DMS153 (cell line): ENCODE measurements at regions not wholly inside any gene's neighbourhood (a gene's known extent, or its start where the extent isn't known, plus 50 kb on each side); places are given as distances from the start of the nearest gene placed in this dataset.

Experiments
- DNase-seq: peaks from one replicate; lab custom pipeline; 2025; lab: John Stamatoyannopoulos, UW

- peak; percentile 18 for DNase-seq
Observed at GRCh38 chr5:23084815-23085214, 231.7 kb upstream of the CDH12 start.

- no peak for DNase-seq
Observed at GRCh38 chr5:23072179-23072578, 219.0 kb upstream of the CDH12 start.

GRCh38 chr5:23071682-23072081 is 218.5 kb upstream of the CDH12 start:
- no peak for DNase-seq

- DNase-seq = no peak
Observed at GRCh38 chr5:23064710-23065109, 211.6 kb upstream of the CDH12 start.

- DNase-seq = no peak
Observed at GRCh38 chr5:23053846-23054245, 200.7 kb upstream of the CDH12 start.

DNA sequence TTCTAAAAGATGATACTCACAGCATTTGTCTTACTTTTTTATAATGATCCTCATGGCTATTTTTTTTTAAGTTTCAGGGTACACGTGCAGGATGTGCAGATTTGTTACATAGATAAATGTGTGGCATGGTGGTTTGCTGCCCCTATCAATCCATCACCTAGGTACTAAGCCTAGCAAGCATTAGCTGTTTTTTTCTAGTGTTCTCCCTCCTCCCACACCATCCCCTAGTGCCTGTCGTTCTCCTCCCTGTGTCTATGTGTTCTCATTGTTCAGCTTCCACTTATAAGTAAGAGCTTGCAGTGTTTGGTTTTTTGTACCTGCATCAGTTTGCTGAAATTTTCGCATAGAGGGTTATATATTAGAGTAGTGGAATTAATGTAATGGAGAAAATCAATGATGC is 189.1 kb upstream of the CDH12 start:
- DNase-seq = no peak

GRCh38 chr5:23035555-23036090 is 182.5 kb upstream of the CDH12 start:
- no peak for DNase-seq

- no peak for DNase-seq
Observed at GRCh38 chr5:23033864-23034263, 180.7 kb upstream of the CDH12 start.

GRCh38 chr5:23029290-23029689 is 176.1 kb upstream of the CDH12 start:
- no peak for DNase-seq

GRCh38 chr5:23028445-23029021 is 175.4 kb upstream of the CDH12 start:
- no peak for DNase-seq

- DNase-seq = no peak
Observed at GRCh38 chr5:23027830-23028229, 174.7 kb upstream of the CDH12 start.

- DNase-seq = no peak
Observed at GRCh38 chr5:23027331-23027730, 174.2 kb upstream of the CDH12 start.

GRCh38 chr5:23026252-23027170 is 173.4 kb upstream of the CDH12 start:
- DNase-seq = no peak

DNA sequence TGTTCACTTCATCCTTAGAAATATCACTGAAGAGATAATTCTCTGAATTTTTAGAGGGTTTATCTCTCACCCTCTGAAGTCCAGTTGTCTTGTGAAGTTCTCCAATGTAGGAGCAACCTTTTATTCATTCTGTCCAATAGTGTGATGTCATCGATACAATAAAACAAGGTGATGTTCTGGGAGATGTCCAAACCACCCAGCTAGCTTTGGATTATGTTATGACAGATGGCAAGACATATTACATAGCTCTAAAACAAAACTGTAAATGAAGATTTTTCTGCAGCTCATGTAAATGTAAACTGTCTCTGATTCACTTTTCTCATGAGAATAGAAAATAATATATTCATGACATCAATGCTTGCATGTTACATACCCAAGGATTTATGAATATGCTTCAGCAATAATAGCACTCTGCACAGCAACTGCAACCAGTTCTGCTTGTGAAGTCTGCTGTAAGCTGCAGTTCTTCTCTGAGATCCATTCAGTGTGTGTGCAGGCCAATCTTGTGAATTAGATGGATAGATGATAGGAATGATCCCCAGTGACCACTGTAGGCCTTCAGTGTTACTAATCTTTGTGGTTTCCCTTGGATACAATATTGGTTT is 172.6 kb upstream of the CDH12 start:
- DNase-seq = no peak

DNA sequence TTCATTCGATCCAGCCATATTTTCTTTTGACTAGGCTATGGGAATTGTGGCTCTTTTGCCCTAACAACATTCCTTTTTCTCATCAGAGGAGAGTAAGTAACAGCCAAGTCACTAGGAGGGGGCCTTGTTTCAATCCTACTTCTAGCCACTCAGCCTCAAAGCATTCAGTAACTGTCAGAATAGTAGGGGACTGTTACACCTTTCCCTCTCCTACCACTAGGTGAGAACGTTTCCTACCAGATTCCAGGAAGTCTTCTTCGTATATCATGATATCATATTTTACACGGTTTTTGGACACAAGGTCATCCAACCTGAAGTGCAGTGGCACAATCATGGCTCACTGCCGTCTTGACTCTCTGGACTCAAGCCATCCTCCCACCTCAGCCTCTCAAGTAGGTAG is 171.3 kb upstream of the CDH12 start:
- no peak for DNase-seq

DNA sequence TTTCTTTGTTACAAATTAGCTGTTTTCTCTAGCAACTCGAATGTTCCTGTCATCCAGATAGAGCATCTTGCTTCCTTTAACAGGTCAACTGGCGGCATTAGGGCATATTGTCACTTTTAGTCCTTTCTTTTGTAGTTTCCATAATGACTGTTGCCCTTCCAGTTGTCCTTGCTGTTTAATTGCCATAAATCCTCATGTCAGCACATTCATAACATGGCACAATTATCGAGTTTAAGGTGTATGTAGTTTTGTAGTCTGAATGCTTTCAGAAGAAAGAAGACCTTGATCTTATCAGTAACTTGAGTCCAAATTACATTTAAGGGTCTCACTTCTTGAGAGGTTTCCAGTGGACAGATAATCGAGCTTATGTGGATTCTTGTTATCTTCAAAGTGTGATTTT is 161.7 kb upstream of the CDH12 start:
- no peak for DNase-seq

DNA sequence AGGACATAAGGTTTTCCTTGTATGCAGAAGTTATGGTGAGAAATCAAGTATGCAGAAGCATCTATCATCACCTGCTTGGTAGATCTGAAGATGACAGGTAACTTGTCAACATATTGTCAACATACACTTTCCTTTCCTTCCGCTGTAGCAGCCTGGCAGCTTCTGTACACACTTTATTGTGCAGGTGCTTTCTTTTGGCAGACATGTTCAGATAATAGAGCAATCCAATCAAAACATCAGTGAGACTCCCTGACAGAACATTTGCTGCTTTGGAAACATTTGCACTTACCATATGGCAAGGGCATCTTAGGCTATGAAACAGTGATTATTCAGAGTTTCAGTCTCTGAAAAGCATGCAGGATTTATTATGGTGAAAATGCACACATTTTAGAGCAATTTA is 161.1 kb upstream of the CDH12 start:
- peak; percentile 78 for DNase-seq

DNA sequence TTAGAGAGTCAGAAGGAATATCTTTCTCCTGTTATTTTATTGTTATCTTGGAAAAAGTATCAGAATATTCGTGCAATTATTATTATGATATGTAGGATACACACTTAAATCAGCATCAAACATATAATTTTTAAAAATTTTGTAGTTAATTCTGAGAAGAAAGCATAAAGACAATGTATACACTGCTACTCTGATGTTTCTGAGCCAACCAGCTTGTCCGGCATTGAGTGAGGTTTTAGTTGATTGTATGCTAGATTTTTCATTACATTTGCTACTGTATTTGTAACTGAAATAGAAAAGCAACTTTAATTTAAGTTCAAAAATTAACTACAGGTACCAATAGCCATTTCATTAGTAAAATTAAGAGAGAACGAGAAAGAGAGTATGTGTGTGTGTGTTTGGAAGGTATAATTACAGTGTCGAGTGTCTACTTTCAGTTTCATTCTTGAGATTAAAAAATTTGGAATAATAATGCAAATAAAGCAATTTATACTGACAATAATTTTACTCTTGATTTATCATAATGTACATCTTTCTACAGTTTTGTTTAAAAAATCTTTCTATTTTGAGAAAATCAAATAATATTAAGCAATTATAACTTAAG is 160.4 kb upstream of the CDH12 start:
- no peak for DNase-seq

GRCh38 chr5:23012842-23013241 is 159.7 kb upstream of the CDH12 start:
- DNase-seq = no peak

DNA sequence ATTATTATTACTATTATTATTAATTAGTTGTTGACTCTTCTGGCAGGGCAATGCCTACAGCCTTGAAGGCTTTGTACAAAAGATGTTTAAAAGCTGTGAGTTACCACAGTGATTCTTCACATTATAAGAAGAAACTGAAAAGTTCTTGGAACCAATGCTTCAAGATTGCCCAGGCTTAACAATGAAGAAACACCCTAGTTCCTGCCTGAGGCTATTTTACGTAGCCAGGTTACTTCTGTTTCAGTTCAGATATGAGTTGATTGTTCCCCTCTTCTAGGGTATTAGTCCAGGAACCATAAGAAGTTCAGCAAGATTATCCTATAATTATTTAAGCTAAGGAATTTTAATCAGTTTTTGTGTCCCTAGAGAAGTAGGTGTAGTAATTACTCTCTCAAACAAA is 154.6 kb upstream of the CDH12 start:
- no peak for DNase-seq

- DNase-seq = no peak
Observed at GRCh38 chr5:23007236-23007635, 154.1 kb upstream of the CDH12 start.

- DNase-seq = no peak
Observed at GRCh38 chr5:23001120-23001519, 148.0 kb upstream of the CDH12 start.

- no peak for DNase-seq
Observed at GRCh38 chr5:22998774-22999173, 145.6 kb upstream of the CDH12 start.
